ENCODE measurements at regions not wholly inside any gene's neighbourhood (a gene's known extent, or its start where the extent isn't known, plus 50 kb on each side); places are given as distances from the start of the nearest gene placed in this dataset.

- no peak for DNase-seq
Measured at GRCh38 chr6:113271437-113271836, 585.7 kb upstream of the MARCKS start.

DNA sequence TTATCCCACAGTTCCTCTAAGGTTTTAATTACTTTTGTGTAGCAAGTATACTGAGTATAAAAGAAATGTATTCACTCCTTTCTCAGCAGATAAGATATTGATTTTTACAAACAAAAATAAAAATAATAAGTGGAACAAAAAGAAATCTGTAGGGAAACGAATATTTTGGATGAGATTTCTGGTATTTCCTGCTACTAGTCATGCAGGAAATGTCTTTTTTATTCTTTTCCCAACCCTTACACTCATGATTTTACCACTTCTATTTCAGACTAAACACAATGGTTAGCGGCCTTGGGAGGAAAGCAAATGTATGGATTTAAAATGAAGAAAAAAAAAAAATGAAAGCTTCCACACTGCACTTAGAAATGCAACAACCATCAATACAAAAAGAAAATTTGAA lies 580.5 kb upstream of the MARCKS start:
- no peak for DNase-seq

GRCh38 chr6:113277111-113277510 lies 580.0 kb upstream of the MARCKS start:
- no peak for DNase-seq

GRCh38 chr6:113281014-113281413 lies 576.1 kb upstream of the MARCKS start:
- no peak for DNase-seq

DNA sequence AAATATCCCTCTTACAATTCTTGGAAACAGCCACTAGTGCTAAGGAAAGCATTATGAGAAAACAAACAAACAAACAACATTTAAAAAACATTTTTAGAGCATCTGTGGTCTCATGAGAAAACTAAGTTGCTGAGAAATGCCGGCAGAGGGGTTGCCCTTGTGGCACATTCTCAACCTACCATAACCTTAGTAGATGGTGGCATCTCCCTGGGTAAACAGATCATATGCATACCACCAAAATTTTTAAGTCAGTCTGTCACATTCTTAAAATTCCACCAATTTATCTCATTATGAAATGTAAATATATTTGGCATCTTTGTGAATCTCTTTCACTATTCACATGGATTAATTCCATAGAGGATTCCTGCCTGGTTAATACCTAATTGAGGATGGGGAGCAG lies 575.7 kb upstream of the MARCKS start:
- DNase-seq: no peak

GRCh38 chr6:113287396-113287795 lies 569.7 kb upstream of the MARCKS start:
- DNase-seq: peak; percentile 52

GRCh38 chr6:113288409-113288808 lies 568.7 kb upstream of the MARCKS start:
- DNase-seq: no peak

GRCh38 chr6:113289166-113289565 lies 568.0 kb upstream of the MARCKS start:
- DNase-seq: no peak

DNA sequence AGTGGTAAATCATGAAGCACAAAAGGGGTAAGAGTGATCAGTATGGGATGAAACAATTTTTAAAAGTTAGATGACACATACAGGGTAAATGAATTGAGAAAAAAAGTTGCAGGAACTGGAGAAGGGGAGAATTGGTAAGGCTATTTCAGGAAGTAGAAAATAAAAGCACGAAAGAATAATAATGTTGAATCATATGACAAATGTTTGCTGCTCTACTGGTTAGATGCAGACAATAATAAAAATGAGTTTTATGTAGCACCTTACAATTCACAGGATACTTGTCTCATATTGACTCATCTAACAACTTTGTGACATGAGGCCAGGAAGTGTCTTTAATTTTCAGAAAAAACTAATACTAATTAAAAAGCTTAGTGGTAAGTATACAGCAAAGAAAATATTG lies 566.5 kb upstream of the MARCKS start:
- DNase-seq: no peak

DNA sequence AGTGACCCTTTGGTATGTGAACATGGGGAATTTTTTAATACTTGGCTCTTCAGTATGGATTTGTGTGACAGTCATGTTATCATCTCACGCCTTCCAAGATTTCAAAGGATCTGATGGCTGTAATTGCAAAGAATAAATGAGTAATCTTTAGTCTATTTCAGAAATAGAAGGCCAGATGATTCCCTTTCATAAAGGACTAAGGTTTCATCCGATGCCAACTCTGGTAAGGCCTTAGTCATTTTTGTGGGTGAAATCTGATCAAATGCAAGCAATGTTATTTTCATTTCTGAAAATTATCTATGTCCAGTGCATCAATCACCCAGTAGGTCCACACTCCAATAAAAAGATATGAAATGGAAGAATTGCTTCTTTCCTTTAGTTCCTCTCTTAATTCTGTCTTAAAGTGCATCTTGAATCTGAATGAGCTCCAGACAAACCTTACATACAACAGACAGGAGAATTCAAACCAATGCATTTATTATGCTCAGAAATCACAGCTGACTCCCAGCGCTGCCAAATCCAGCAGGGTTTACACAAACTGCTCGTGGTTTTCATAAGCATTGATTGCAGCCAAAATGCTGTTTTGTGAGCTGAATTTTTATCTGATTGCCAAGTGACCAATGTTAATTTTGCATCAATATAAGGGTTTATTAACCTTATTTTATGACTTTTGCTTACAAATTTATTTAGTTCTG lies 565.2 kb upstream of the MARCKS start:
- no peak for DNase-seq

GRCh38 chr6:113292646-113293422 lies 564.3 kb upstream of the MARCKS start:
- no peak for DNase-seq

DNA sequence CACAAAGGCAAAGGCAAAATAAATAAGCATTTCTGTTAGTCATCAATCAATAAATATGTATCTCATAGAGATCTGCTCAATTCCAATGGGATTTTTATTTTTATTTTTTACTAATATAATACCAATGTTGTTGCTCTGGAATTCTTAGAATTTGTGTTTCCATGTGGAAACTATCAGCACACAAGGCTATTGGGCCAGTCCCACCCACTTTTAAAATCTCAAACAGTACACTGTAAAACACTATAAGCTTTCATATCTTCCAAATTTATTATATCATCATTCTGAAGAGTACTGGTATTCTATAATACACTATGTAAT lies 563.8 kb upstream of the MARCKS start:
- DNase-seq: no peak

- no peak for DNase-seq
Measured at GRCh38 chr6:113299531-113299930, 557.6 kb upstream of the MARCKS start.

DNA sequence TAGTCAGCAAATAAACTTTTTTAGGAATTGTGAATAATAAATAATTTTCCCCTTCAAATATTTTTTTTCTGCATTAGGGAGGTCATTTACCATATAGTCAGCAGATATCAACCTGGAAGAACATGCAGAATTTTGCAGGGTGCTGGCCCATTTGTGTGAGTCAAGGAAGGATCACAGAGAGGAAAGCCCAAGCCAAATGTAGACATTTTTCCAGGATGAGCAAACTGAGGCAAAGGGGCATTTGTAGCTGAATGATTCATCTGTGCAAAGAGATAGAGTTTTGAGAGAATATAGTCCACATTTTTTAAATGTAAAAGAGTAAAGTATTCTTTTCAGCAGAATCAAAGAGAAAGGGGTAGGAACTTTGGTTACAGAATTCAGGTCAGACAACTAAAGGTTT lies 555.5 kb upstream of the MARCKS start:
- DNase-seq: no peak

DNA sequence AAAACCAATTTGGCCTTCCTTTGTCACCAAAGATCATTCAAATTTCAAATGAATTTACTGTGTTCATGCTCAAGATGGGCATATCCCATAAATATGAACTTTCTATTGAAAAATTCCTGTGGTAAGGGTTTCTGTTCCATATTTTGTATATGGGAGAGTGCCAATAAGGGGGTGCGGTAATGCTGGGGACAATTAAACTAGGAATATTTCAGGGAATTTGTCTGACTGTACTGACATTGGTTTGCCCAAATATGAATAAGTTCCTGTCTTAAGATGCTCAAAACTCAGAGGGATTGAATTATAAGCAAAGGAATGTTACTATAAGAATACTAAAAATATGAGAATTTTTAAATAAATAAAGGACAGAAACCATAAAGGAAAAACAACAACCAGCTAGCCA lies 553.0 kb upstream of the MARCKS start:
- no peak for DNase-seq

DNA sequence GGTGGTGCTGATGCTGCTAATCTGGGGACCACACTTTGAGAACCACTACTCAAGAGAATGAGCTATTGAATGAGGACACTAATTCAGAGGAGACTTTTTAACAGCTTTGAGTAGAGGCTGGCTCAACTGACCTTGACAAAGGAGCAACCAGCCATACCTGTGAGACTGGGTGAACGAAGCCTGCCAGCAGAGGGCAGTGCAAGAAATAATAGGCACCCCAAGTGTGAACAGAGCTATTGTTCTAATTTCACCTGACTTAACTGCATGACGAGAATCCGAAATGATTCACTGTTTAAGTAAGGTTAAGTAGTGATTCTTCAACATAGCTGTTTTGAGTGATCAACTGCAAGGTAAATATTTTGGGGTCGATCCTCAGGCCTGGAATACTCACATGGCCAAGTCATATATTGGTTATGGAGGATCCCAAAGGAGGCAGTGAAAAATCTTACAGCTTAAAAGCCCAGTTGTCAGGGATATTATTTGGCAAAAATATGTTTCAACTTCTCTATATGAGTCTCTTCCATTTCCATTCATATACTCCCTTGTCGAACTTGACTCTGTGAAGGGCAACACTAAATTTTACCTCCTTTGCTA lies 550.5 kb upstream of the MARCKS start:
- DNase-seq: peak; percentile 53

DNA sequence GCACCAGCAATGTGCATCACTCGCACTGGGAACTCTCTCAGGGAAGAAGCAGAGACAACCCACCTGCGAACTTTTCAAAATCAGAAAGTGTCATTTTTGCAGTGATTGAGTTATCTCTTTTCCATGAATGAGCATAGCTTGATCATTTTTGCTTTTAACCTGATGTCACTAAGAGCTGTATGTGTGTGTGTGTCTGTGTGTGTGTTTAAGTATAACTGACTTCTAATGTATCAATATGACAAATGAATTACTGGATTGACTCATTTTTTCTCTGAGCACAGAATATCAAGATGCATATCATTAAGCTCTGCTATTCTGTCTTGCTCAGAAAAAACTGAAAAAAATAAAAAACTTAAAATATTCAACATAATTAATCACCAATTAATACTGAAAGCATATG lies 548.9 kb upstream of the MARCKS start:
- DNase-seq: no peak

DNA sequence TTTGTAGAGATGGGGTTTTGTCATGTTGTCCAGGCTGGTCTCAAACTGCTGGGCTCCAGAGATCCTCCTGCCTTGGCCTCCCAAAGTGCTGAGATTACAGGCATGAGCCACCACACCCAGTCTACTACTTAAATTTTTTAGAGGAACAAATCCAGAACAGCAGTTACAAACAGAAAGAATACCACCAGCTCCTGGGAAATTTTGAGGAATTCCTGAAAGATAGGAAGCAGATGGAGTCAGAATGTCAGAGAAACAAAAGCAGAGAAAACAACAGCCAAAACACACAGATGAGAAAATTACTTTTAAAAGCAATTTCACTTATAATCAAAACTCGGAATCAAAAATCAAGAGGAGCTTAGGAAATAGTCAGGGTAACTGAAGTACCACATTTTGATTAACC lies 543.3 kb upstream of the MARCKS start:
- no peak for DNase-seq

DNA sequence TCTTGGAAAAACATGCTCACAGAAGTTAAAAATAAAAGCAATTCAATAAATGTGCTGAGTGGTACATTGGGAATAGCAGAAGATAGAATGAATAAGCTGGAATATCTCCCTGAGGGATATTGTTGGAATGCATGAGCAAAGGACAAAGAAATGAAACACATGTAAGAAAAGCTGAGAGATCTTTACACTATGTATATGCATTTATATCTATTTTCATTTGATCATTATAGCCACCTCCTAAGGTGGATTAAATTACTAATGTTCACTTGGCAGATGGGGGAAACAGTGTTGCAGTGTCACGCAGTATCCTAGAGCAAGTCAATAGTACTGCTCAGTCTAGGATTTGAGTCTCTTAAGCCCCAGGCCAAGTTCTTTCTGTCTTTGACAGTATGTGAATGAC lies 542.0 kb upstream of the MARCKS start:
- DNase-seq: no peak

DNA sequence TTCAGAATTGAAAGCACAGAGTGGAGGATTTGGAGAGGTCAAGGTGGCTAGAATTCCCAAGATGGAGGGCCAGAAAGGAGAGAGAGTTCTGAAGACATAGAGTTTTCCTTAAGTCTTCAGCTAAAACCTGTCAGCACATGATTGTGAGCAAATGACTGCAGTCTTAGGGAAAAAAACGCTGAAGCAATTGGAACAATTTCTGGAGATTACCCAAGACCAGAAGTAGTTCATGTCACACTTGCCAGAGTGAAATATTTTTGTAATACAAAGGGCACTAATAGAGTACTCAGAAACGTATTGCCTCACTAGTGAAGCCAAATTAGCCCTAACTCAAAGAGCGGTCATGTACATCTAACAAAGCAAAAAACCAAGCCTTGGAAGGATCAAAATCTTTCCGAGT lies 541.3 kb upstream of the MARCKS start:
- DNase-seq: no peak

DNA sequence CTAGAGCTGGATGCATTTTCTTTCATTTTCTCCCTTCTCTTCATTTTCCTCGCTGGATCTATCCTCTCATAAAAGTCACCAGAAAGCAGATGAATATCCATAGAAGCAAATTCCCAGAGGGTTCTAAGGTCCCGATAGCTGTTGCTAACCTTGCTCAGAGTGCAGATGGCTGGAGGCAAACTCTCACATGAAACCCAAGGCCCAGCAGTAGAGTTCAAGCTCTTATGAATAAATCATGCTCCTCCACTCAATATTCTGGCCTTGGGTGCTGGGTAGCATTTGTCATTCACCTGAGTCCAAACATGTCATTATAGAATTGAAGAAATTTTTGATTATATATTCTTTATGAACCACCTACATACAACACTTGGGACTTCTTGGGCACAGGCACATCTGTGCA lies 539.7 kb upstream of the MARCKS start:
- no peak for DNase-seq

DNA sequence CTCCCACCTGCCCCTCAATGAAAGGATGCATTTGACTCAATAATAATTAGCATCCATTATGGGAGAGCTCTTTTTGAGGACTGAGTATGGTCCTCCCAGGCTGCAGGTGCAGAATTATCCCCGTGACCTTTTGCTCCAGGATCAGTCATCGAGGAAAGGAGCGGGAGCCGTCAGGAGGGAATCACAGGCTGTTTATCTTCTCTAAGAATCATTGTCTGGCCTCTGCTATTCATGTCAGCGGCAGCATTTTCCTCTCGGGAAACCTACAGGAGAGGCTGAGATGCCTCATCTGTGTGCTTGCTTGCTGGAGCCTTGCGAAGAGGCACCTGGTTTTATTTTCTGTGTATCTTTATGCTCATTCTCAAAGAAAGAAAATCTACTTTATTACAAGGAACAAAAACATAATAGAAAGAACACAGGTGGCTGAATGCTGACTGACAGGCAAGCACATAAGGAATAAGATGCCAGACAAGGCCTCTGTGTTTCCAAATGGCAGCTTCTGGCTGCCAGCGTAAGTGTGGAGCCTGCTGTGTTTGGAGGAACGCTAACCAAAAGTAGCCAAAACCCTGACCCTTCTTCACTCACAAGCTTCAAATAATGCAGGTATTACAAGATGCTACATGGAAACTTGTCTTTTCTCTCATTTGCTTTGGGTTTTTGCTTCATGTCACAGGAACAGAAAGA lies 539.1 kb upstream of the MARCKS start:
- no peak for DNase-seq

- DNase-seq: no peak
Measured at GRCh38 chr6:113318575-113318917, 538.6 kb upstream of the MARCKS start.

DNA sequence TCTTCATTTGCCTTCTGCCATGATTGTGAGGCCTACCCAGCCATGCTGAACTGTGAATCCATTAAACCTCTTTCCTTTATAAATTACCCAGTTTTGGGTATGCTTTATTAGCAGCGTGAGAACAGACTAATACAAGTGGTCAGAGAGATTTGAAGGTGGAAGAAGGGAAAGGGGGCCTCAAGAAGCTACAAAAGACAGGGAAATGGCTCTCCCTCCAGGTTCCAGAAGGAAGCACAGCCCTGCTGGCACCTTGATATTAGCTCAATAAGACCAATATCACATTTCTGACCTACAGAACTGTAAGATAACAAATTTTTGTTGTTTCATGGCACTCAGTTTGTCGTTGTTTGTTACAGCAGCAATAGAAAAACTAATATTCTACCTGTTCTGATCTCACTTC lies 536.5 kb upstream of the MARCKS start:
- no peak for DNase-seq
